Endothelial cell (in vitro differentiated cells): ENCODE measurements at regions not wholly inside any gene's neighbourhood (a gene's known extent, or its start where the extent isn't known, plus 50 kb on each side); places are given as distances from the start of the nearest gene placed in this dataset.

ENCODE experiments used
- DNase-seq: peaks from one replicate; pipeline ENCODE4 v3.0.0; 2021; ENCODE audit warnings: low spot score
- H3K27ac Mint-ChIP-seq: one replicate; pipeline ENCODE4 v1.8.0; 2021; ENCODE audit warnings: mixed read lengths, inconsistent platforms; ENCODE audit not compliant: unreplicated experiment
- H3K27me3 Mint-ChIP-seq: one replicate; pipeline ENCODE4 v1.8.0; 2021; ENCODE audit warnings: mild to moderate bottlenecking, moderate library complexity, mixed read lengths, inconsistent platforms; ENCODE audit not compliant: unreplicated experiment
- H3K36me3 Mint-ChIP-seq: one replicate; pipeline ENCODE4 v1.8.0; 2021; ENCODE audit warnings: mild to moderate bottlenecking, low read depth, mixed read lengths, inconsistent platforms; ENCODE audit not compliant: unreplicated experiment
- H3K4me1 Mint-ChIP-seq: one replicate; pipeline ENCODE4 v1.8.0; 2021; ENCODE audit warnings: mild to moderate bottlenecking, mixed read lengths, inconsistent platforms; ENCODE audit not compliant: unreplicated experiment
- H3K4me3 Mint-ChIP-seq: one replicate; pipeline ENCODE4 v1.8.0; 2021; ENCODE audit warnings: mild to moderate bottlenecking, mixed read lengths, inconsistent platforms; ENCODE audit not compliant: unreplicated experiment
- H3K9me3 Mint-ChIP-seq: one replicate; pipeline ENCODE4 v1.8.0; 2021; ENCODE audit warnings: mixed read lengths, inconsistent platforms; ENCODE audit not compliant: unreplicated experiment
- CTCF ChIP-seq: fragments of 200-600 bp; sonication (generic); IDR thresholded peaks from one replicate; pipeline ENCODE4 v1.5.0; 2021; ENCODE audit warnings: antibody characterized with exemption; ENCODE audit not compliant: unreplicated experiment

- Mint-ChIP-seq H3K4me1 (peaks cover 34% of the 10 kb centered on the region), H3K4me3 (no peak overlapping the region), H3K27me3 (peaks cover 10% of the 10 kb centered on the region), H3K36me3 (peaks cover 6% of the 10 kb centered on the region), H3K27ac (no peak overlapping the region), H3K9me3 (no peaks in the 10 kb centered on the region)
- TF ChIP-seq CTCF, result no peak
- no peak for DNase-seq
Measured at GRCh38 chr16:86403085-86403484, 107.2 kb upstream of the FOXF1 start.

- H3K9me3 Mint-ChIP-seq, result no peaks in the 10 kb centered on the region
- no peak for DNase-seq
- peak overlapping the region; percentile 3 for H3K27ac Mint-ChIP-seq
- peaks cover 10% of the 10 kb centered on the region for H3K27me3 Mint-ChIP-seq
- H3K4me1 Mint-ChIP-seq, result peaks cover 35% of the 10 kb centered on the region
- H3K4me3 Mint-ChIP-seq, result no peak overlapping the region
- no peak for TF ChIP-seq CTCF
- H3K36me3 Mint-ChIP-seq, result peaks cover 6% of the 10 kb centered on the region
Measured at GRCh38 chr16:86403541-86404163, 106.7 kb upstream of the FOXF1 start.

- DNase-seq, result no peak
- peaks cover 6% of the 10 kb centered on the region for H3K36me3 Mint-ChIP-seq
- H3K4me3 Mint-ChIP-seq, result no peak overlapping the region
- H3K4me1 Mint-ChIP-seq, result peaks cover 39% of the 10 kb centered on the region
- no peaks in the 10 kb centered on the region for H3K9me3 Mint-ChIP-seq
- H3K27ac Mint-ChIP-seq, result peak overlapping the region; percentile 61
- H3K27me3 Mint-ChIP-seq, result peaks cover 10% of the 10 kb centered on the region
- no peak for TF ChIP-seq CTCF
Measured at GRCh38 chr16:86404678-86405077, 105.6 kb upstream of the FOXF1 start.

GRCh38 chr16:86405319-86405718, 105.0 kb upstream of the FOXF1 start:
- no peak for DNase-seq
- peaks cover 6% of the 10 kb centered on the region for H3K36me3 Mint-ChIP-seq
- H3K9me3 Mint-ChIP-seq, result no peaks in the 10 kb centered on the region
- no peak overlapping the region for H3K4me3 Mint-ChIP-seq
- H3K4me1 Mint-ChIP-seq, result peaks cover 39% of the 10 kb centered on the region
- H3K27ac Mint-ChIP-seq, result peak overlapping the region; percentile 61
- no peak for TF ChIP-seq CTCF
- peaks cover 10% of the 10 kb centered on the region for H3K27me3 Mint-ChIP-seq

- peaks cover 6% of the 10 kb centered on the region for H3K36me3 Mint-ChIP-seq
- no peak overlapping the region for H3K4me3 Mint-ChIP-seq
- peaks cover 39% of the 10 kb centered on the region for H3K4me1 Mint-ChIP-seq
- peaks cover 10% of the 10 kb centered on the region for H3K27me3 Mint-ChIP-seq
- TF ChIP-seq CTCF, result no peak
- no peaks in the 10 kb centered on the region for H3K9me3 Mint-ChIP-seq
- no peak overlapping the region for H3K27ac Mint-ChIP-seq
- no peak for DNase-seq
Measured at GRCh38 chr16:86406056-86406455, 104.3 kb upstream of the FOXF1 start.
